Right cardiac atrium (tissue), 5 donors: ENCODE measurements at regions not wholly inside any gene's neighbourhood (a gene's known extent, or its start where the extent isn't known, plus 50 kb on each side); places are given as distances from the start of the nearest gene placed in this dataset.
"Not testable (repeated sequence)": the region's sequence is repeated elsewhere in the genome, so short reads cannot be mapped to it uniquely, and the experiment has no call there.

Experiments used
- ATAC-seq, 2 donors: fragments of 200-7000 bp; cut with Tn5 transposase; one replicate each; pipeline versions ENCODE4 v1.8.0 to v1.9.1; 2020; ENCODE audit warnings: moderate library complexity in 2 of 2, mild to moderate bottlenecking in 1 of 2
- DNase-seq, 3 donors: peaks; one replicate each; pipeline ENCODE4 v3.0.0-alpha.2; 2020
- H3K27ac ChIP-seq: one replicate; pipeline ENCODE4 v1.5.1; 2013; ENCODE audit warnings: mild to moderate bottlenecking, low read length, control low read depth, moderate library complexity
- H3K27me3 ChIP-seq: one replicate; pipeline ENCODE4 v1.6.1; 2013; ENCODE audit not compliant: control insufficient read depth, insufficient read depth
- H3K4me1 ChIP-seq: one replicate; pipeline ENCODE4 v1.6.1; 2013; ENCODE audit warnings: low read length; ENCODE audit not compliant: control insufficient read depth, insufficient read depth
- H3K4me3 ChIP-seq: one replicate; pipeline ENCODE4 v1.5.1; 2013; ENCODE audit warnings: low read length, control low read depth
- H3K9me3 ChIP-seq: one replicate; pipeline ENCODE4 v1.6.1; 2013; ENCODE audit warnings: low read length; ENCODE audit not compliant: control insufficient read depth
- WGBS: extraction: QIAGEN DNeasy Blood & Tissue Kit; methylation state at CpG from one replicate; pipeline ENCODE4 v1.1.7; 2013; 5-methylcytosine and 5-hydroxymethylcytosine counted together
- intact Hi-C, 4 donors: fragments of 100-400 bp; cut with DNase I; formaldehyde crosslinking; loops; one replicate each; pipeline versions ENCODE4 v1.11.0 to v1.14.0; 2022 to 2023
- donor health status: healthy with polysubstance abuse.
- donor health status: DM: no; HTN: yes; CAD: no.
- donor health status: DM: no; HTN: no; CAD: no.
- donor health status: DM: no; HTN: yes; CAD: no; lungs with severe emphysema.
- donor health status: DM: yes; HTN: yes; CAD: no.

DNA sequence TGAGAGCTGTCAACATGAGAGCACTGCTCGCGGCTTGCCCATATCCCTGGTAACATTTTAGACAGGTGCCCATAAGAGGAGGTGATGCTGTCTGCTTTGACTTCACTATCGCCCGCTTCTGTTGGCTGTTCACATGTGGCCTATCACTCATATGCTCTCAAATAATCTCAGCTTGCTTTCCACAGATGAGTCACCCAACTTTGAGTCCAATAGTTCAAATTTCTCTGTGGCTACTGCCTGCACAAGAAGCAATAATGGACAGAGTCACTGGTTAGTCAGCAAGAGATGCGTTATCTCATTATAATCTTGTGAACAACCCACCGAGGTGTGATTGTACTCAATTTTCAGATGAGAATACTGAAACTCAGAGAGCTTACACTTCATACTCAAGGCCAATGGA is 1714.1 kb downstream of the LRRC4C start:
- DNase-seq (no peak), ATAC-seq (no peak)
- H3K9me3 ChIP-seq, result no peaks in the 10 kb centered on the region
- 79% methylated on average over 6 of the region's 6 CpGs for WGBS
- H3K4me3 ChIP-seq, result no peak overlapping the region
- no peak overlapping the region for H3K27ac ChIP-seq
- intact Hi-C loops, result no loop called here
- no peaks in the 10 kb centered on the region for H3K4me1 ChIP-seq
- H3K27me3 ChIP-seq, result no peaks in the 10 kb centered on the region

DNA sequence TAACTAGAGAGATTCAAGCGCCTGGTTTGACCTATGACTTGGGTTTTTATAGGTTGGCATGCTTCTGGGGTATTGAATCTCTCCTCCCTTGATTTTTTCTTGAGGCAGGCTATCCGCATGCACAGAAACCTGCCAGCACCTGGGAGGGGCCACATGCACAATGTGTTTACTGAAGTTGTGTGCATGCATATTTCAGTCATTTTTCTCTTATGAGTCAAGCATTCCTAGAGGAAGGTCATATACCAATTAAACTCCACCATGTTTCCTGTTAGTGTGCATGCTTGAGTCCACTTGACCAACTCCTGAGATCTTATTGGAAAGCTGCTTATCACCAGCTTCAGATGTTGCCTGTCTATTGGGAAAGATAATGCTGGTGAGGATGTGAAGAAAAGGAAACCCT is 1718.4 kb downstream of the LRRC4C start:
- Histone ChIP-seq H3K27ac (no peak overlapping the region), H3K9me3 (no peaks in the 10 kb centered on the region), H3K4me1 (no peaks in the 10 kb centered on the region), H3K4me3 (no peak overlapping the region), H3K27me3 (no peaks in the 10 kb centered on the region)
- DNase-seq, result no peak
- intact Hi-C loops, result no loop called here
- no peak for ATAC-seq
- 83% methylated on average over 2 of the region's 2 CpGs for WGBS

DNA sequence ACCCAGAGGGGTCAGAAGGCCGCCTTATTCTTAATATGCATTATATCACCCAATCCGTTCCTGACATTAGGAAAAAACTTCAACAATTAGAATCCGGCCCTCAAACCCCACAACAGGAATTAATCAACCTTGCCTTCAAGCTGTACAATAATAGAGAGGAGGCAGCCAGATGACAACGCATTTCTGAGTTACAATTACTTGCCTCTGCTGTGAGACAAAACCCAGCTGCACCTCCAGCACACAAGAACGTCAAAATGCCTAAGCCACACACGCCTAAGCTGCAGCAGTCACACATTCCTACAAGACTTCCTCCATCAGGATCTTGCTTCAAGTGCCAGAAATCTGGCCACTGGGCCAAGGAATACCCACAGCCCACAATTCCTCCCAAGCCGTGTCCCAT is 1723.1 kb downstream of the LRRC4C start:
- H3K4me3 ChIP-seq, ATAC-seq, intact Hi-C loops, H3K9me3 ChIP-seq, H3K27ac ChIP-seq, H3K27me3 ChIP-seq, DNase-seq, H3K4me1 ChIP-seq: not testable (repeated sequence)
- 62% methylated on average over 7 of the region's 7 CpGs for WGBS

DNA sequence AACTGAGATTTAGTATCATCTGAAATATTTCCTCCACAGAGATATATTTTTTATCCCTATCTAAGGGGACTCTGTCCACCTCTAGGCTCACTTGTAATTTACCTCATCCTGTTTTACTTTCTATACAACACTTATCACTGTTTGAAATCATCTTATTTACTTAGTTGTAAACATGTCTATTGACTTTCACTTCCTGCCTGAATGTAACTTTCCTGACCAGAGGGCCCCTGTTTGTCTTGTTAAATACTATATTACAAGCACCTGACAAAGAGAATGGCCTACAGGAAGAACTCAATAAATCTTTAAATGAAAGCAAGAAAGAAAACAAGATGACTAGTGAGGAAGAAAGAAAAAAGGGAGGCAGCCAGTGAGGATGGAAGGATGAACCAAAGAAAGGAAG is 1727.5 kb downstream of the LRRC4C start:
- Histone ChIP-seq H3K9me3 (no peaks in the 10 kb centered on the region), H3K4me3 (no peak overlapping the region), H3K27me3 (no peaks in the 10 kb centered on the region), H3K4me1 (no peaks in the 10 kb centered on the region), H3K27ac (no peak overlapping the region)
- ATAC-seq, result no peak
- intact Hi-C loops, result no loop called here
- DNase-seq, result no peak

DNA sequence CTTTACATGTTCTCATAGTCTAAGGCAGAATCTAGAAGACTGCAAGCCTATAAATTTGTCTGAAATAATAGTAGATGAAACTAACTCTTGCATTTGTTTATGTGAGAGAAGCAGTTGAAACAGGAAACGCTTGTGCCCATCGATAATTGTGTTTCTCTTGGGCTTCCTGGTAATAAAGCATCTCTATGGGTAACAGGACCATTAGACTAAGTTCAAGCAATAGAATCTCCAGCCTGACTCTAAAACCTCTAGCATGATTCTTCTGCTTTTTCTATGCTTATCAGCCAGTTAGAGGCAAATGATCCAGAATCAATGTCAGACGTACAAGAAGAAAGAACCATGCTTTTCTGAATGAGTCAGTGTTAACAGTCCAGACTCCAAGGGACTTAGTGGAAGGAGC is 1734.4 kb downstream of the LRRC4C start:
- ATAC-seq (no peak), DNase-seq (no peak)
- Histone ChIP-seq H3K9me3 (no peaks in the 10 kb centered on the region), H3K4me3 (no peak overlapping the region), H3K27me3 (no peaks in the 10 kb centered on the region), H3K27ac (no peak overlapping the region), H3K4me1 (no peaks in the 10 kb centered on the region)
- 61% methylated on average over 3 of the region's 3 CpGs for WGBS
- intact Hi-C loops, result no loop called here

DNA sequence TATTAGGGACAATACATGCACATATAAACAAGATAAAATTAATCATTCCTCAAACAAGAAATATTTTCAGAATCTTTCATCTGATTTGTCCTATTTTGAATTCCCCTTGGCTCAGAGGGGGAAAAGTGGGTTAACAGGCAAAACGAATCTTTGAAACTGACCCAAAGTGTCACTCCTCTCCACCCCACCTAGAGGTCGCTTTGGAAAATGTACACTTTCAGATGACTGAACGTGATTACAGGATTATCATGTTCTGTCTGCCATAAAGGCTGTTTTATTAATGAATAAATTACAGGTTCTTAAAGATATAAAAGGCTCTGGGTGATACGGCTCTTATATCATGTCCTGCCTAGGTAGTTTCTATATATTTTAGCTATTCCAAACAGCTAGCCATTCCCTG is 1735.0 kb downstream of the LRRC4C start:
- no peaks in the 10 kb centered on the region for H3K27me3 ChIP-seq

DNA sequence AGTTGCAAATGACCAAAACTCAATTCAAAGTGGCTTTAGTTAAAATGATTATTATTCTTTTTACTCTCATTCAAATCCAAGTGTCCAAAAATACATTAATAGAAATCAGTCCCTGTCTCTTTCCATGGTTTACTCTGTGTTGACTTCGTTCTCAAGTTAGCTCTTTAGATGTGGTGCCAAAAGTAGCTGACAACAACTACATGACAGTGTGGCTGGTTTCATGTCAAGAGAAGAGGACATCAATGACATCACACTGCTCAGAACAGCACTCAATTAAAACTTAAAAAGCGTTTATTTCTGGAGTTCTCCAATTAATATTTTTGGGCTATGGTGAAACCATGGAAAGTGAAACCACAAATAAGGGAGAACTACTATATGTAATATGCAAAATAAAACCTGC is 1746.9 kb downstream of the LRRC4C start:
- Histone ChIP-seq H3K27ac (no peak overlapping the region), H3K27me3 (no peaks in the 10 kb centered on the region), H3K4me1 (no peaks in the 10 kb centered on the region), H3K9me3 (no peaks in the 10 kb centered on the region), H3K4me3 (no peak overlapping the region)
- WGBS, result 61% methylated on average over 2 of the region's 2 CpGs
- no peak for DNase-seq
- intact Hi-C loops, result no loop called here
- no peak for ATAC-seq

More for the DNA sequence above, 1735.0 kb downstream of the LRRC4C start:
- H3K4me3 ChIP-seq, result no peak overlapping the region
- DNase-seq (no peak), ATAC-seq (no peak)
- H3K27ac ChIP-seq, result no peak overlapping the region
- intact Hi-C loops, result no loop called here
- 53% methylated on average over 4 of the region's 4 CpGs for WGBS
- H3K9me3 ChIP-seq, result no peaks in the 10 kb centered on the region
- no peaks in the 10 kb centered on the region for H3K4me1 ChIP-seq

DNA sequence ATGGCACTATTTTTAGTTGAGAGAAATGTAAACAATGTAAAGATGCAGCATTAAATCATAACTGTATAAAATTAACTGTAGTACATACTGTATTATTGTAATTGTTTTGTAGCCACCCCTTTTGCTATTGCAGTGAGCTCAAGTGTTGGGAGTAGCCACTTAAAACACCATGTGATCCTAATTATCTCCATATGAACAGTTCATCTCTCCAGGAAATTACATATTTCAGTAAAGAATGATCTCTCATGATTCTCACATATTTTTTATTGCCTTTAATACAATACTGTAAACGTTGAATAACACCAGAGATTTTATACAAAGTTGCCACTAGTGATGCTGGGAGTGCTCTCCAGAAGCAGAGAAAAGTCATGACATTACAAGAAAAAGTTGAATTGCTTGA is 1768.6 kb downstream of the LRRC4C start:
- Histone ChIP-seq H3K4me1 (no peaks in the 10 kb centered on the region), H3K4me3 (no peak overlapping the region), H3K27me3 (no peaks in the 10 kb centered on the region), H3K9me3 (no peaks in the 10 kb centered on the region), H3K27ac (no peak overlapping the region)
- DNase-seq (no peak), ATAC-seq (no peak)
- whole genome bisulfite sequencing, result 32% methylated on average over 1 of the region's 1 CpG
- intact Hi-C loops, result no loop called here

DNA sequence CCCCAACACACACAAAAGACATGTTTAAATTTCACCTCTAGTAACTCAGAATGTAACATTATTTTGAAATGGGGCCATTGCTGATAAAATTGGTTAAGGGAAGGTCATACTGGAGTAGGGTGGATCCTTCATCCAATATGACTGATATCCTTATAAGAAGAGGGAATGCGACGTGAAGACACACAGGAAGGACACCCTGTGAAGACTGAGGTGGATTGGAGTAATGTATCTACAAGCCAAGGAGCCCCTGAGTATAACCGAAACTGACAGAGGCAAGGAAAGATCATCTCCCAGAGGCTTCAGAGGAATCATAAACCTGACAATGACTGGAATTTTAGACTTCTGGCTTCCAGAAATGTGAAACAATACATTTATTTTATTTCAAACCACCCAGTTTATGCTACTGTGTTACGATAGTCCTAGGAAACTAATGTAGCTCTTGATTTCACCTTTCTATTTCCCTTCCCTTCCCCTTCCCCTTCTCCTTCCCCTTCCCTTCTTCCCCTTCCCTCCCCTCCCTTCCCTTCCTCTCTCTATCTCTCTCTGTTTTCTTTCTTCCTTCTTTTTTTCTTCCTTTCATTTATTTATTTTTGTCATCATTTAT is 1775.4 kb downstream of the LRRC4C start:
- Histone ChIP-seq H3K4me1 (no peaks in the 10 kb centered on the region), H3K9me3 (no peaks in the 10 kb centered on the region), H3K27ac (no peak overlapping the region), H3K4me3 (no peak overlapping the region), H3K27me3 (no peaks in the 10 kb centered on the region)
- ATAC-seq (no peak), DNase-seq (no peak)
- WGBS, result 82% methylated on average over 4 of the region's 4 CpGs
- intact Hi-C loops, result no loop called here

DNA sequence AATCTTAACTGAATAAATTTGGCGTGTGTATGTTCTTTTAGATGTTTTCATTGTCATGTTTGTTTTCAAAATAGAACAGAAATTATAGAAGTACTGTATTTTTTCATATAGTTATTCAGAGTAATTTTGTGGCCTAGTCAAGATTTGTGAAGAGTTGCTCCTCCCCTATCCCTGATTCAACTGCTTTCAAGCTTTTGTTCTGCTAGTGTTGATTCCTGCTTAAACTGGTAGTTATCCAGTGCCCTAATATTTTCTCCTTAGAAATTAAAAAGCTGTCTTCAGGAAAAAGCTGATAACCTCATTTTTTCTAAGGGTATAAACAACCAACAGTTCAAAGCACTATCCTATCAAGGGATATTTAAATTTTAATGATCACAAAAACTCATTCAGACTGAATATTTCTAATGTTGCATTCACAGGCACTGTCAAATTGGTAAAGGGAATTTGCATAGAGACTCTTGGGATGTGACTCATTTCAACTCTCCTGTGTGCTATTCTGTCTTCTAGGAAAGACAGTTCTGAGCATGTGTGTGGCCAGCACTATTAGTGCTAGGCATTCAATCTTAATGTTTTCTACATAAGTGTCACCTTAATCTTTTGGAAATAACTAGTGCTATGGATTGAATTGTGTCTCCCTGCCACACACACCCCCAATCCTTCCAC is 1776.0 kb downstream of the LRRC4C start:
- no peak overlapping the region for H3K27ac ChIP-seq
- no peak overlapping the region for H3K4me3 ChIP-seq
- DNase-seq (no peak), ATAC-seq (no peak)
- intact Hi-C loops, result no loop called here
- H3K4me1 ChIP-seq, result no peaks in the 10 kb centered on the region
- H3K9me3 ChIP-seq, result no peaks in the 10 kb centered on the region
- H3K27me3 ChIP-seq, result no peaks in the 10 kb centered on the region
- WGBS, result 56% methylated on average over 1 of the region's 1 CpG

DNA sequence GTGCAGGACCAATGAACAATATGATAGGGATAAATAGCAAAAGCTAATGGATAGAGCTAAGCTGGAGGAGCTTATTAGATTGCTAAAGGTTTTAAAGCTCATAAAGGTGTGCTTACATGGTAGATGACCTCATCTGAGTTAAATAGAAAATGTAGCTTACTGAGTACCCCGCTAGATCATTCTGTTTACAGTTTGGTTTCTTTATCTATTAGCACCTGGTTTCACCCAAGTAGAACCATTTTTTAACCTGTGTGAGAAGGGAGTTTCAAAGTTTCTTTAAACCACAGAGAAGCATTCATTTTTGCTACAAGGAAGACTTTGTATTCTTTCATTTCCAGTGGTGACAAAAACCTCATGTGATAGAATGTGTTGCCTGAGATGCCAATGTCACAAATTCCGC is 1778.0 kb downstream of the LRRC4C start:
- ATAC-seq (no peak), DNase-seq (no peak)
- H3K27ac ChIP-seq, result no peak overlapping the region
- WGBS, result 57% methylated on average over 2 of the region's 2 CpGs
- no peaks in the 10 kb centered on the region for H3K4me1 ChIP-seq
- H3K9me3 ChIP-seq, result no peaks in the 10 kb centered on the region
- H3K4me3 ChIP-seq, result no peak overlapping the region
- intact Hi-C loops, result no loop called here
- no peaks in the 10 kb centered on the region for H3K27me3 ChIP-seq

DNA sequence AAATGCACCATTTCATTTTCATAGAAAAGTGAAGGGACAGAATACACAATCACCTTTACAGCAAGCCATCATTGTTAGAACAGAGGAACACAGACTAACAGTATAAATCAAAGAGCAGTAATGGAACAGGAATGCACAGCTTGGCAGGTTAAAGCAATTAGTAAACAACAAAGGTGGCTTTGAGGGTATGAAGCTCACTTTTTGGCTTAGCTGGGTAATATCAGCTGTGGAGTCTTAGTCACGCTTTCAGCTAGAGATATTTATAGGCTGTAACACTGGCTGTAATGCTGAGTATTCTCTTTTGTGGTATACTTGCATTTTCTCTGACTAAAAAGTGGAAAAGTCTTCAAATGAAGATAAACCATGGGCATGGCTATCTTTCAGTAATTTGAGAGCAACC is 1780.5 kb downstream of the LRRC4C start:
- H3K27me3 ChIP-seq, result no peaks in the 10 kb centered on the region
- no peak for DNase-seq
- no peak overlapping the region for H3K27ac ChIP-seq
- no peaks in the 10 kb centered on the region for H3K9me3 ChIP-seq
- 58% methylated on average over 1 of the region's 1 CpG for WGBS
- no peak overlapping the region for H3K4me3 ChIP-seq
- no peaks in the 10 kb centered on the region for H3K4me1 ChIP-seq
- ATAC-seq, result no peak
- intact Hi-C loops, result no loop called here
